H7 (cell line): ENCODE measurements at regions not wholly inside any gene's neighbourhood (a gene's known extent, or its start where the extent isn't known, plus 50 kb on each side); places are given as distances from the start of the nearest gene placed in this dataset.
"Not testable (repeated sequence)": the region's sequence is repeated elsewhere in the genome, so short reads cannot be mapped to it uniquely, and the experiment has no call there.

Experiments used
- DNase-seq: peaks from one replicate; pipeline ENCODE4 v3.0.0; 2012
- H3K27me3 ChIP-seq: 2 replicates; pipeline ENCODE4 v1.6.0; 2011; ENCODE audit warnings: mild to moderate bottlenecking, low read length; ENCODE audit not compliant: control insufficient read depth, insufficient read depth
- H3K36me3 ChIP-seq: replicated peaks from 2 replicates; pipeline ENCODE4 v1.5.1; 2011; ENCODE audit warnings: low read length; ENCODE audit not compliant: control insufficient read depth, insufficient read depth
- H3K4me3 ChIP-seq: 2 replicates; pipeline ENCODE4 v1.5.1; 2011; ENCODE audit warnings: low read depth, mild to moderate bottlenecking, control low read depth, low read length, moderate library complexity; ENCODE audit not compliant: insufficient read depth

GRCh38 chr7:9250876-9251275 lies 817.5 kb downstream of the NXPH1 start:
- DNase-seq, result no peak

DNA sequence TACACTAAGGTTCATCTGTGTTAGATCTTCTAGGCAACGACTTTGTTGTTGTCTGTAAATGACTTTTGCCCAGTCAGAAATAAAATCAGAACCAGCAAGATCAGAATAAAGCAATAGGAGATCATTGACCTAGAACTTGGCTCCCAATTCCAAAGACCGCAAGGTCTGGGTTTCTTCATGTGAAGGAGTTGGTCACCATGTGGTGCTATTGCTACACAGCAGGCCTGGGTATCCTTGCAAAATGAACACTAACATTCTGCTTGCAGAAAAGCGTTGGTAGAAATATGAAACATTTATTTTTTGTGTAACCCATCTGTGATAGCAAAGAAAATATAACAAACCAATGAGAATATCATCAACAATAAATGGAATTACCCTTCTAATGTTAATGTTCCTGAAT lies 831.0 kb downstream of the NXPH1 start:
- no peaks in the 10 kb centered on the region for H3K27me3 ChIP-seq
- no peaks in the 10 kb centered on the region for H3K36me3 ChIP-seq
- H3K4me3 ChIP-seq, result no peak overlapping the region
- DNase-seq, result no peak

More at GRCh38 chr7:9250876-9251275, 817.5 kb downstream of the NXPH1 start:
- no peaks in the 10 kb centered on the region for H3K36me3 ChIP-seq
- no peak overlapping the region for H3K4me3 ChIP-seq
- no peaks in the 10 kb centered on the region for H3K27me3 ChIP-seq

DNA sequence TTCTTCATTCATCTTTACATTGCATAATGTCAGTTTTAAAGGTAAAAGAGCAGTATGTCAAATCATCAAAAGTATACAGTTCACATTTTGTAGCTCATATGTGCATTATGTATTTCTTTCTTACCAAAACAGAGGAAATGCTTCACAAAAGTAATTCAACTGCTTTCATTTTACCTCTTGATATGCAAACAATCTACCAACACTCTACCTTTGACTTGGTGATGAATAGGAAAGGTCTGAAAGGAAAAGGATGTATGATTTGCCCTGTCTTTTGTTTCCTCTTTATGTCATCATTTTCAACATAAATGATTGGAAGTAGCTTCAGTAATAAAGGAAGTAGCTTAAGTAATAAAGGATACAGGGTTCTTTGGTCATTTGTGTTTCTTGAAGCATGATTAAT lies 846.7 kb downstream of the NXPH1 start:
- H3K36me3 ChIP-seq, result no peaks in the 10 kb centered on the region
- DNase-seq, result no peak
- no peak overlapping the region for H3K4me3 ChIP-seq
- H3K27me3 ChIP-seq, result no peaks in the 10 kb centered on the region

GRCh38 chr7:9283246-9283645 lies 849.8 kb downstream of the NXPH1 start:
- no peak for DNase-seq
- no peaks in the 10 kb centered on the region for H3K27me3 ChIP-seq
- no peak overlapping the region for H3K4me3 ChIP-seq
- no peaks in the 10 kb centered on the region for H3K36me3 ChIP-seq

DNA sequence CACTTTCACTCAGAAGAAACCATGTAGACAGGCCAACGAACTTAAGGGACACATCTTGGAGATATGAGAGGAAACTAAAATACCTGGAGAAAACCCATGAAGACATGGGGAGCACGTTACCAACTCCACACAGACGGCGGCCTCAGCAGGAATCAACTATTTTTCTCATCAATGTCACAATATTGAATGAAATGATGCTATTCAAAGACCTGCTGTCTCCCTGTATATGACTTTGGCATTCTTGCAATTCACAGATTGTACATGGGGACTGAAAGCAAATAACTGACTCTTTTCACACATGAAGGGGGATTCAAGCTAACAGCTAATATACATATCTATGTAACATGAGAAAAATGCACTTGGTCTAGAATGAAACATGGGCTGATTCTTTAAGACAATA lies 869.0 kb downstream of the NXPH1 start:
- DNase-seq, result no peak
- H3K36me3 ChIP-seq, result no peaks in the 10 kb centered on the region
- no peaks in the 10 kb centered on the region for H3K27me3 ChIP-seq
- no peak overlapping the region for H3K4me3 ChIP-seq

DNA sequence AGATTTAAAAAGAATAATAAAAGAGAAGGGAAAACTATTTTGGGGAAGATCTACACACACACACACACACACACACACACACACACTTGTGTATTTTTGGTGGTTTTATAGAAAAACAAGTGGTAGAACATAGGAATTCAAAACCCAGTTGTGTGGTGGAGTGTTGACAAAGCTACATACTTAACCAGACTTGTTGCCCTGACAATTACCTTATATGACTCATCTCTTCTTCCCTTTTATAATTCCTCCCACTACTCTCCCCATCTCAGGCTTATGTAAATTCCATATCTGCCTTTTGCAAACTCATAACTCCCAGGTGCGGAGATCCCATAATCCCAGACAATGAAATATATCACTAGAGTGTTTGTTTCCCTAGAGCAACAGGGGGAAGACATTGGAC lies 873.7 kb downstream of the NXPH1 start:
- H3K36me3 ChIP-seq, result no peaks in the 10 kb centered on the region
- no peak for DNase-seq
- H3K27me3 ChIP-seq, result no peaks in the 10 kb centered on the region
- no peak overlapping the region for H3K4me3 ChIP-seq

GRCh38 chr7:9324513-9324912 lies 891.1 kb downstream of the NXPH1 start:
- DNase-seq, result no peak
- H3K27me3 ChIP-seq, result no peaks in the 10 kb centered on the region
- no peak overlapping the region for H3K4me3 ChIP-seq
- no peaks in the 10 kb centered on the region for H3K36me3 ChIP-seq

- Histone ChIP-seq H3K27me3 (no peaks in the 10 kb centered on the region), H3K36me3 (no peaks in the 10 kb centered on the region), H3K4me3 (no peak overlapping the region)
- no peak for DNase-seq
Observed at GRCh38 chr7:9328296-9328695, 894.9 kb downstream of the NXPH1 start.

- Histone ChIP-seq H3K4me3 (no peak overlapping the region), H3K27me3 (no peaks in the 10 kb centered on the region), H3K36me3 (no peaks in the 10 kb centered on the region)
- no peak for DNase-seq
Observed at GRCh38 chr7:9349625-9350024, 916.2 kb downstream of the NXPH1 start.

GRCh38 chr7:9391221-9391620 lies 957.8 kb downstream of the NXPH1 start:
- Histone ChIP-seq H3K36me3 (no peaks in the 10 kb centered on the region), H3K27me3 (no peaks in the 10 kb centered on the region), H3K4me3 (no peak overlapping the region)
- DNase-seq, result no peak

GRCh38 chr7:9391984-9392383 lies 958.6 kb downstream of the NXPH1 start:
- Histone ChIP-seq H3K4me3 (no peak overlapping the region), H3K27me3 (no peaks in the 10 kb centered on the region), H3K36me3 (no peaks in the 10 kb centered on the region)
- DNase-seq, result no peak

DNA sequence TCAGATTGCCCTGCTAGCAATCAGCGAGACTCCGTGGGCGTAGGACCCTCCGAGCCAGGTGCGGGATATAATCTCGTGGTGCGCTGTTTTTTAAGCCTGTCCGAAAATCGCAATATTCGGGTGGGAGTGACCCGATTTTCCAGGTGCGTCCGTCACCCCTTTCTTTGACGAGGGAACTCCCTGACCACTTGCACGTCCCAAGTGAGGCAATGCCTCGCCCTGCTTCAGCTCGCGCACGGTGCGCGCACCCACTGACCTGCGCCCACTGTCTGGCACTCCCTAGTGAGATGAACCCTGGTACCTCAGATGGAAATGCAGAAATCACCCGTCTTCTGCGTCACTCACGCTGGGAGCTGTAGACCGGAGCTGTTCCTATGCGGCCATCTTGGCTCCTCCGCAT lies 971.0 kb downstream of the NXPH1 start:
- not testable (repeated sequence) for DNase-seq, H3K27me3 ChIP-seq, H3K36me3 ChIP-seq, H3K4me3 ChIP-seq

GRCh38 chr7:9407816-9408215 lies 974.4 kb downstream of the NXPH1 start:
- Histone ChIP-seq H3K36me3 (no peaks in the 10 kb centered on the region), H3K4me3 (no peak overlapping the region), H3K27me3 (no peaks in the 10 kb centered on the region)
- no peak for DNase-seq

GRCh38 chr7:9453521-9453920 lies 1020.1 kb downstream of the NXPH1 start:
- Histone ChIP-seq H3K4me3 (no peak overlapping the region), H3K27me3 (no peaks in the 10 kb centered on the region), H3K36me3 (no peaks in the 10 kb centered on the region)
- no peak for DNase-seq

DNA sequence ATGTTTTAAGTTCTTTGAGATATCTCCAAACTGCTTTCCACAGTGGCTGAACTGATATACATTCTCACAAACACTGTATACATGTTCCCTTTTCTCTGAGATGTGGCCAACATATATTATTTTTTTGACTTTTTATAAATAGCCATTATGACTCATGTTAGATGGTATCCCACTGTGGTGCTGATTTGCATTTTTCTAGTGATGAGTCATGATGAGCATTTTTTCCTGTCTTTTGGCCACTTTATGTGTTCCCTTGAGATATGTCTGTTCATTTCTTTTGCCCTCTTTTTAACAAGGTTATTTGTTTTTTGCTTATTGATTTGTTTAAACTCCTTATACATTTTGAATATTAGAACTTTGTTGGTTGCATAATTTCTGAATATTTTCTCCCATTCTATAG lies 1055.1 kb downstream of the NXPH1 start:
- H3K36me3 ChIP-seq, result no peaks in the 10 kb centered on the region
- no peak overlapping the region for H3K4me3 ChIP-seq
- no peak for DNase-seq
- no peaks in the 10 kb centered on the region for H3K27me3 ChIP-seq

DNA sequence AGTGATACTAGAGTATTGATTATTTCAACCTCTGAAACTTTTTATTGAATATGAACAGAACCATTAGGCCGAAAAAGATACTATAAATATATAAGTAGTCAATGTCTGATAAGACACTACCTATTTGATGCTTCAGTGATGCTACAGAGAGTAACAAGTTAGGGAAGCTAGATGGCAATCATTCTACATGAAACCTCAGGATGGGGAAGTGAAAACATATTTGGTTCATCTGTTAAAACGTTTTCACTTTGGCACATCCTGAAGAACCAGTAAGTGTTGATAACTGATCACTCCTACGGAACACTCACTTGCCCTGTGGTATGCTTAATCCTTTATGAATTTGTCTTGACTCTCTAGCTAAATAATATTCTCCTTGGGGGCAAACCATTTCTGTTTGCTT lies 1064.9 kb downstream of the NXPH1 start:
- Histone ChIP-seq H3K4me3 (no peak overlapping the region), H3K36me3 (no peaks in the 10 kb centered on the region), H3K27me3 (no peaks in the 10 kb centered on the region)
- no peak for DNase-seq
